Right atrium auricular region (tissue), 2 donors: ENCODE measurements at regions not wholly inside any gene's neighbourhood (a gene's known extent, or its start where the extent isn't known, plus 50 kb on each side); places are given as distances from the start of the nearest gene placed in this dataset.

Source experiments
- DNase-seq: peaks from one replicate; pipeline ENCODE4 v3.0.0-alpha.2; 2019; ENCODE audit warnings: low spot score
- H3K27ac ChIP-seq, 2 donors: fragments of 200-600 bp; sonication (generic); 1 replicate in 1 of 2; 2 replicates in 1 of 2; pipeline ENCODE4 v1.5.1; 2016 to 2019
- H3K27me3 ChIP-seq, 2 donors: fragments of 200-600 bp; sonication (generic); one replicate each; pipeline versions ENCODE4 v1.5.1 to v1.6.0; 2017 to 2019
- H3K36me3 ChIP-seq: fragments of 200-600 bp; sonication (generic); one replicate; pipeline ENCODE4 v1.5.1; 2016
- H3K4me1 ChIP-seq, 2 donors: fragments of 200-600 bp; sonication (generic); one replicate each; pipeline versions ENCODE4 v1.5.1 to v1.6.0; 2017 to 2019
- H3K4me3 ChIP-seq, 2 donors: fragments of 200-600 bp; sonication (generic); 1 replicate in 1 of 2; 2 replicates in 1 of 2; pipeline ENCODE4 v1.5.1; 2017 to 2019; ENCODE audit warnings: mild to moderate bottlenecking in 1 of 2, moderate library complexity in 1 of 2
- H3K9me3 ChIP-seq, 2 donors: fragments of 200-600 bp; sonication (generic); one replicate each; pipeline ENCODE4 v1.5.1; 2019
- TF ChIP-seq, protein P1 (sequence below), 2 donors: fragments of 200-600 bp; sonication (generic); IDR thresholded peaks; one replicate each; pipeline ENCODE4 v1.5.1; 2019; ENCODE audit warnings: antibody characterized with exemption in 2 of 2

GRCh38 chr20:40477805-40478204, 211.2 kb downstream of the MAFB start:
- no peaks in the 10 kb centered on the region for H3K27me3 ChIP-seq
- TF ChIP-seq, protein P1, sequence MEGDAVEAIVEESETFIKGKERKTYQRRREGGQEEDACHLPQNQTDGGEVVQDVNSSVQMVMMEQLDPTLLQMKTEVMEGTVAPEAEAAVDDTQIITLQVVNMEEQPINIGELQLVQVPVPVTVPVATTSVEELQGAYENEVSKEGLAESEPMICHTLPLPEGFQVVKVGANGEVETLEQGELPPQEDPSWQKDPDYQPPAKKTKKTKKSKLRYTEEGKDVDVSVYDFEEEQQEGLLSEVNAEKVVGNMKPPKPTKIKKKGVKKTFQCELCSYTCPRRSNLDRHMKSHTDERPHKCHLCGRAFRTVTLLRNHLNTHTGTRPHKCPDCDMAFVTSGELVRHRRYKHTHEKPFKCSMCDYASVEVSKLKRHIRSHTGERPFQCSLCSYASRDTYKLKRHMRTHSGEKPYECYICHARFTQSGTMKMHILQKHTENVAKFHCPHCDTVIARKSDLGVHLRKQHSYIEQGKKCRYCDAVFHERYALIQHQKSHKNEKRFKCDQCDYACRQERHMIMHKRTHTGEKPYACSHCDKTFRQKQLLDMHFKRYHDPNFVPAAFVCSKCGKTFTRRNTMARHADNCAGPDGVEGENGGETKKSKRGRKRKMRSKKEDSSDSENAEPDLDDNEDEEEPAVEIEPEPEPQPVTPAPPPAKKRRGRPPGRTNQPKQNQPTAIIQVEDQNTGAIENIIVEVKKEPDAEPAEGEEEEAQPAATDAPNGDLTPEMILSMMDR (IDR thresholded peaks at IDR 0.05), result no peak
- no peak for DNase-seq

GRCh38 chr20:40476461-40476860, 212.6 kb downstream of the MAFB start:
- TF ChIP-seq, protein P1 (IDR thresholded peaks at IDR 0.05), result no peak
- Histone ChIP-seq H3K4me1 (peaks cover 0 to 14% of the 10 kb centered on the region in 2 donors), H3K27me3 (no peaks in the 10 kb centered on the region), H3K9me3 (no peaks in the 10 kb centered on the region), H3K27ac (no peak overlapping the region), H3K36me3 (no peaks in the 10 kb centered on the region), H3K4me3 (no peak overlapping the region)
- no peak for DNase-seq

More at GRCh38 chr20:40477805-40478204, 211.2 kb downstream of the MAFB start:
- Histone ChIP-seq H3K9me3 (no peaks in the 10 kb centered on the region), H3K27ac (no peak overlapping the region), H3K36me3 (no peaks in the 10 kb centered on the region), H3K4me3 (no peak overlapping the region), H3K4me1 (peaks cover 0 to 14% of the 10 kb centered on the region in 2 donors)

DNA sequence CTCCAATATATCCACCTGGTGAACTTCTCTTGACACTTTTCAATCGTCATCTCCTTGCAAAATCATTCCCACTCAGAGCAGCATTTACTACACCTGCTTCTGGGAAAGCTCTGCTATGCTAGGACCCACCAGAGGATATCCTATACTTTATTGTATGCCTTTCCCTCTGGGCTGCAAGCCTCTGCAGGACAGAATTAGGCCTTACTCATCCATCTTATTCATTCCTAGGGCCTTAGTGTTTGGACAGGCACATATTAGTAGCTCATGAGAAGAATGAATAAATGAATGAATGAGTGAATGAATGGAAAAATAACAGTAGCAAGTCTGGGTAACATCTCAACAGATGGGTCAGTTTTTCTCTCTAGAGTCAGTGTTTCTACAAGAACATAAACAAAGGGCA, 216.1 kb downstream of the MAFB start:
- TF ChIP-seq, protein P1 (IDR thresholded peaks at IDR 0.05), result no peak
- no peak for DNase-seq
- H3K4me1 ChIP-seq, result peaks cover 0 to 18% of the 10 kb centered on the region in 2 donors
- no peaks in the 10 kb centered on the region for H3K9me3 ChIP-seq
- no peaks in the 10 kb centered on the region for H3K36me3 ChIP-seq
- no peak overlapping the region for H3K4me3 ChIP-seq
- H3K27ac ChIP-seq, result no peak overlapping the region
- H3K27me3 ChIP-seq, result no peaks in the 10 kb centered on the region

DNA sequence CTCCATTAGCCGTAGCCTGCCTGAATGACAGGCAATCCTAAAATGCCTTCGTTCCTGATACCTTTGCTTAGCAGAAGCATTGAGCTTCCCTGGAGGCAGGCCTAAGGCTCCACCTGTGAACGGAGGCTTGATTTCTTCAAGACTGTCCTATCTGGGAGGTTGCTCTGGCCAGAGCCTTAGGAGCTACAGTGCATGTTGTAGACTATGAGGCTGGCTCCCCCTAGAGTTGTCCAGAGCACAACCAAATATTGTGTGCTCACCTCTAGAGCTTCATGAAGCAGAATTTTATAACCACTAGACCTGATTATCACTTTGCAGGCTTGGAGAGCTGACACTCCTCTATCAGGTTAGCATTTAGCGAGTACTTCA, 217.8 kb downstream of the MAFB start:
- H3K27me3 ChIP-seq, result no peaks in the 10 kb centered on the region
- TF ChIP-seq, protein P1 (IDR thresholded peaks at IDR 0.05), result peak in 1 of 2 donors; percentile 45

GRCh38 chr20:40470445-40471260, 218.4 kb downstream of the MAFB start:
- no peak overlapping the region for H3K4me3 ChIP-seq
- H3K9me3 ChIP-seq, result no peaks in the 10 kb centered on the region
- no peaks in the 10 kb centered on the region for H3K27me3 ChIP-seq
- no peak for DNase-seq
- peak overlapping the region; percentile 50 to 53 for H3K27ac ChIP-seq
- TF ChIP-seq, protein P1 (IDR thresholded peaks at IDR 0.05), result no peak
- H3K4me1 ChIP-seq, result peaks cover 0 to 18% of the 10 kb centered on the region in 2 donors
- H3K36me3 ChIP-seq, result no peaks in the 10 kb centered on the region

More for the DNA sequence above, 217.8 kb downstream of the MAFB start:
- Histone ChIP-seq H3K36me3 (no peaks in the 10 kb centered on the region), H3K27ac (peak overlapping the region; percentile 50 to 53), H3K4me3 (no peak overlapping the region), H3K4me1 (peaks cover 0 to 18% of the 10 kb centered on the region in 2 donors), H3K9me3 (no peaks in the 10 kb centered on the region)
- no peak for DNase-seq
